GM19468 (cell line): ENCODE measurements at regions not wholly inside any gene's neighbourhood (a gene's known extent, or its start where the extent isn't known, plus 50 kb on each side); places are given as distances from the start of the nearest gene placed in this dataset.

Experiments used
- ATAC-seq: cut with Tn5 transposase; IDR thresholded peaks from one replicate; pipeline ENCODE4 v1.9.1; 2021; ENCODE audit warnings: mild to moderate bottlenecking, moderate library complexity, moderate number of reproducible peaks; ENCODE audit not compliant: unreplicated experiment; ENCODE audit errors: extremely low read depth

DNA sequence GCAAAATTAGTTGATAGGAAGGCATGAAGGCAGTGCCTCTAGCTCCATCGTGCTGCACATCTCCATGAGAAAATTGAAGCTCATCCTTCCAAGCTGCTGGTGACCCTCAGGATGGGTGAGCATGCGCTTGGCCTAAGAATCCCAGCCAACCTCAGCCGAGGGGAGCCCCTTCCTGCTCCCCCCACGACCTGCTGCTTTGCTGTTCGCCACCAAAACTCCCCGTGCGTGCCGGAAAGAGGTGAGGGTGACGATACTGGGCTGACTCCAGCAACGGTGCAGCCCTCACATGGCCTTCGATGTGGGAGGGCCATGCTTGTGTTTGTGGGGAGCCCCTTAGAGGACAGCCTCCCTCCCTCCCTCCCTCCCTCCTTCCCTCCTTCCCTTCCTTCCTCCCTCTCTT lies 660.9 kb downstream of the BRD1 start:
- no peak for ATAC-seq

DNA sequence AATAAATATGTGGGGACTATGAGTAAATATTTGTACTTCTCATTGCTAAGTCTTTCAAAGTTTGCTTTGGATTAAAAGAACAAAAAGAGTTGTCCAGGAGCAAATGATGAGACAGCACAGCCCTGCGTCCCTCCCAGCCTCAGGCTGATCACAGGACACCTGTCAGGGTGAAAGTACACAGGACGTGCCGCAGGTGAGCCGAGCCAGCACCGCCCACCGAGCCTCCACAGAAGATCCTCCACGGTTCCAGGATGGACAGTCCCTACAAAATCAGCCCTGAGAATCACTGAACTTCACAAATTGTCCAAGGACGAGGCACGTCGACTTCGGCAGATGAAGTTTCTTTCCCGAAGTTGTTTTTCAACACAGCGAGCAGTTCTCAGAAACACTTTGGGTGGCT lies 661.5 kb downstream of the BRD1 start:
- no peak for ATAC-seq

DNA sequence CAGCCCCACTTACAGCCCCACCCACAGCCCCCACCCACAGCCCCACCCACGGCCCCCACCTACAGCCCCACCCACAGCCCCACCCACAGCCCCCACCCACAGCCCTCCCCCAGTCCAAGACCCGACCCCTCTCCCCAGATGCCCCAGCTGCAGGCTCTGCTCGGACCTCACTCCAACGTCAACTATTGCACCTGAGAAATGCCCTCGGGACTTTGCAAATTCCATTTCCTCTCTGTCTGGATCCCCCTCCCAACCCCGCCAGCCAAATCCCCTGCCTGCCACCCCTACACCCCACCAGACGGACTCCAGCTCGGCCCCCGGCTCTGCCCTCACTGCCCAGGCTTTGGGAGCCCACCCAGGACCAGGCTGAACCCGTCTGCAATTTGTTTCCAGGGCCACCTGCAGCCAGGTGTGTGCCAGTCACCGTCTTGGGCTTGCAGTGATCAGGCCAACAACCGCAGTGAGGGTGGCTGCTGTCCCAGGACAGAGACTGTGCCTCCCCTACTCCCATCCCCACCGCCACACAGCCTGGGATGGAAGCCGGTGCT lies 662.8 kb downstream of the BRD1 start:
- ATAC-seq, result no peak

DNA sequence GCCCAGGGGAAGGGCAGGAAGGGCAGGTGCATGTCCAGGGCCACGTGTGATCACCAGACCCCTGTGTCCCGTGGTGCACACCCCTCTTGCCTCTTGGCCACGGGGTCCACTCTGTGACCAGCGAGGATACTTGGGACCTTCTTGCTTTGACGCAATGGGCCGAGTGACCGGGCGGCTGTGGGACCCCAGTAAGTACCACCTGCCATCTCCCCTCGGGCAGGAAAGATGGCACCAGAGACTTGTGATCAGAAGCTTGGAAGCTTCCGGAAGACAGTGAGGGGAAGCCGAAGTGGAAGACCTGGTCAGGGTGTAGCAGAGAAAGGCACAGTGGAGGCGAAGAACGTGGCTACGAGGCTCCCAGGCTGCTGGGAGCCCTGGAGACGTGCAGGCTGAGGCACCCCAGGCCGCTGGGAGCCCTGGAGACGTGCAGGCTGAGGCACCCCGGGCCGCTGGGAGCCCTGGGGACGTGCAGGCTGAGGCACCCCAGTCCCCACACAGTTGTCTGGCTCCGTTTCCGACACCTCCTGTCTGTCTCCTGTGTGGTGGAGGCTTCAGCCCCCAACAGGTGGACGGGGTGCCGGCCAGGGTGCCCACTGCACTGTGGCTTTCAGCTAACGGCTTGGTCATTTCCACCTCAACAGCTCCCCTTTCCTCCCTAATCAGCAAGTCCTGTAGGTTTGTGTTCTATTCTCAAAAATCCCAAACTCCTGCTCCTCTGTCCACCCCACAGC lies 663.5 kb downstream of the BRD1 start:
- ATAC-seq, result no peak

DNA sequence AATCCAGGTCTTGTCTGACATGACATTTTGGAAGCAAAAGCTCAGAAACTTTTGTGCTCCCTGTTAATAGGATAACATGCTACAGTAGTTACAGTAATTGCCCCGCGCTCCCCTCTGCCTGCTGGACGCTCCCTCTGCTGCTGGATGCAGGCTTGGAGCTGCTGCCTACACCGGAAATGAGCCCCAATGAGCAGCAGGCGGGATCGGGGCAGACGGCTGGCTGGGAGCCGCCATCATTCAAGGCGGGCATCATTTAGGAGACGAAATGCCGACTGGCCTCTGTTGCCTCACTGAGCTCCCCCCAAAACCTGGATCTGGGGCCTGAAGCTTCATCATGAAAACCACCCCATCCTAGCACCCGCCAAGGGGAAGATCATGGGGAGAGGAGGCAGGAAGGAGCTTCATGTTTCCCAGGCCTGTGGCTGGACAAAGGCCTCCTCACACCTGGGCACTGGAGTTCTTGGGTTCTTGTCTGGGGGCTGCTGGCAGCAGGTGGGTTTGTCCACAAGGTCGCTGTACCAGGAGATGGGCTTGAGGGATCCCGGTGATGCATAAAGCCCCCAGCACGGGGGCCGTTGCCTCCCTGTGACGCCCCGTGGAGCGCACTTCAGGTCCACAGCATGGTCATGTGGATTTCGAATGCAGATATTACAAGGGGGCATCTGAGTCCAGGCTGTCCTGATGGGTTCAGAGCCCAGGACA lies 664.3 kb downstream of the BRD1 start:
- no peak for ATAC-seq

DNA sequence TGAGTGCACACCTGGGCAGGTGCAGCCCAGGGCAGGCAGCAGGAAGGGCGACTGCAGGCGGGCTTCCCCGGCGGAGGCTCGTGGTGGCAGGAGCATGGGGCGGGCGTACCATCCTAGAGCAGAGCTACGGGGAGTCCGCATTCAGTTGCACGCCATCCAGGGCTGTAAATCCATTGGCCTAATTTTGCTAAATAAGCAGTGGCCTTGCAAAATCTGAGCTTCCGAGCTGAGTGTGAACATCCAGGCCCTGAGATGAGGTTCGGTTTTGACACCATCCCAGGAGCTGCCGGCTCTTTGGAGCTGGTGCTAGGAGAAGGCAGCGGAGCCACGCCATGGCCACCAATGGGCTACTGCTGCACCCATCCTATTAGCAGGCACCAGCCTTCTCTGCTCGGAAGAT lies 664.8 kb downstream of the BRD1 start:
- no peak for ATAC-seq

DNA sequence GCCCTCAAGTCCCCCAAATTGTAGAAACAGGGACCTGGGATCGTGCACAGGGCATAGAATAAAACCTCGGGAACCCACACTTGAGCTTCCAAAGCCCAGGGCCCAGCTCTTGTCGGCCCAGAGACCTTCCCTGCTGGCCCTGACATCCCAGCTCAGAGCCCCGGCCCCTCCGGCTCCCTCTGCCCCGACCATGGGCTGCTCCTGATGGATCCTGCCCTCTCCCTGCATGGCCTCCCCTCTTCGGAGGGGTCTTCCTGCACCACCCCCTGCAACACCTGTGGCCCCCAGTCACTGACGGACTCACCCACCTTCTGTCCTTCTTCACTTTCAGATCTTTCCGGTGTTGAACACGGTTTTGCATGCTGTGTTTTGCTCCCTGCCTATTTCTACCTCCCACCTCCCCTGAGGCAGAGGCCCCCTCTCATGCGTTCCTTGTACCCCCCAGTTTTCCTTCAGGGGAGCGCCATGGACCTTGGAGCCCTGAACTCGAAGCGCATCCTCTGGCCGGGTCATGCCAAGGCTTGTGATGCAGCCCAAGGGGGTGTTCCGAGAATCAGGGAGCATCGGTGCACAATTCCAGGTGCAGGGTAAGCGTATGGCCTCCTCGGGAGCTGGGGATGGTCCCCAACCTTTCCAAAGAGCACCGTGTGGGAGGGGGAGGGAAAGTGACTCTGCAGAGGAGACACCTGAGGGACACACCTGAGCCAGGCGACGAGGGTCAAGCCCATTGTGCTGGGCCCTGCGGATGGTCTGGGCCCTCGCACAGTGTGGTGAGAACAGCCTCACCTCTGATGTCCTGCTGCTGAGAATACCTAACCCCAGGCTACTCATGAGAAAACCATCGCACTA lies 666.4 kb downstream of the BRD1 start:
- no peak for ATAC-seq

DNA sequence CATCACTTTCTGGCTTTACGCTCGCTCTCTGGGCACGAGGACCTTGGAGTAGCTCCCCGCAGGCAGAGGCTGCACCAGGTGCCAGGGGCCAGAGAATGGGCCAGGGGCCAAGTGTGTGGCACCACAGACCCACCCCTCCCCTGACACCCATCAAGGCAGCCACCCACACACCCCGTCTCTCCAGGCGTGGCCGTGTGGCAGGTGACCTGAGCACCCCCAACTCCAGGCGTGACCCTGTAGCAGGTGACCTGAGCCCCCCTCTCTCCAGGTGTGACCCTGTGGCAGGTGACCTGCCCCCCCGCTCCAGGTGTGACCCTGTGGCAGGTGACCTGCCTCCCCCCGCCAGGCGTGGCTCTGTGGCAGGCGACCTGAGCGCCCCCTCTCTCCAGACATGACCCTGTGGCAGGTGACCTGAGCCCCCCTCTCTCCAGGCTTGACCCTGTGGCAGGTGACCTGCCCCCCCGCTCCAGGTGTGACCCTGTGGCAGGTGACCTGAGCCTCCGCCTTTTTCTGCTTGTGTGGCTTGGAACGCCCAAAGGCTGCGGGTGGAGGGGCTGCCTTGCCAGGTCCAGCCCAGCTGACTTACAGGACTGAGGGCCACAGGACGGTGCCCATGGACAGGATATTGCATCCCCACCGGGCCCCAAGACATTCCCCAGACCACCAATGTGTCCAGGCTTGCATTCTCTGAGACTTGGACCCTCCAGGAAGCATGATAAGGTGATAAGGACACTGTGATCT lies 667.2 kb downstream of the BRD1 start:
- no peak for ATAC-seq

DNA sequence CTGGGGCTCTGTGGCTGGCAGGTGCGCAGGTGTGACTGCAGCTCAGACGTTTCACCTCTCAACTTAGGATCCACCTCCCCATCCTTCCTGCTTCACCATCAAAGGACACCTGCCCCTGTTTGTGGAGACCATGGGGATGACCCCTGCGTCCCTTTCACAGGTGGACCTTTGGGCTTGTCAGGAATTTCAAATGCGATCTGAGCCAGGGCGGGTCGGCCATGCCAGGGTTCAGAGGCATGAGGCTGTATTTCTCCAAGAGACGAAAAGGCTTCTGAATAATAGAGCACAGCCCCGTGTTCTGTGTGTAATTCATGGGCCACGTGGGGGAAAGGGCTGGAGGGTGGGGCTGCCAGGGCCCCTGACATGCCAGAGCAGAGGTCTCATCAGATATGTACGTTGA lies 668.0 kb downstream of the BRD1 start:
- no peak for ATAC-seq

DNA sequence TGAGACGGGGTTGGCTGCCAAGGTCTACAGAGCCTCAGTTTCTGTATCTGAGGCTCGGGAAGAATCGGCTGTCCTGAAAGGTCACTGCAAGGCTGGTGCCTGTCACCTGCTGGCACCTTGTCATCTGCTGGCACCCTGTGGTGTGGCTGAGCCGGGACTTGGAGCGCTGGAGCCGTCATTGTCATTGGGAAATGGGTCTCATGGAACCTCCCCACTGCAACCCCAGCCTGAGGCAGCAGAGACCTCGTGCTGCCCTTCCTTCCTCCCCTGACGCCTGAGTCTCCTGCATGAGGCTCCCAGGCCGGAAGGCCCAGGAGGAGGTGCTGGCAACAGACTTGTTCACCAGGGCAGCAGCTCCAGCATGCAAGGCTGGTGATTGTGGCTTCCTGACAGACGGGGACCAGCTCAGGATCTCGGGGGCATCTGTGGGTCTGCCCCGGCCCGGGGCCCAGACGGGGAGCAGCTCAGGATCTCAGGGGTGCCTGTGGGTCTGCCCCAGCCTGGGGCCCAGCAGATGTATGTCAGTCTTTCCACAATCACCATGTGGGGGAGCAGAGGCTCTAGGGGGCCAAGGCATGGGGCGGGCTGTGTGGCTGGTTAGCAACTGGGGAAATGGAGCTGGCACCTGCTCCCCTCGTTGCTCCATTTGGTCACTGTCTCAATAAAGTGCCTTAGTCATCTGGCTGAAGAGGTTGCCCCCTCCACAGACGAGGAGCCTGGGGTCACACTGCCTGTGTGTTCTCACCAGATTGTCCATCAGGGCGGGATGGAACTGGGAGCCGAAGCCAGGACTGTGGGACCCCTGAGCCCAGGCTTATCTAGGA lies 668.7 kb downstream of the BRD1 start:
- ATAC-seq, result no peak

DNA sequence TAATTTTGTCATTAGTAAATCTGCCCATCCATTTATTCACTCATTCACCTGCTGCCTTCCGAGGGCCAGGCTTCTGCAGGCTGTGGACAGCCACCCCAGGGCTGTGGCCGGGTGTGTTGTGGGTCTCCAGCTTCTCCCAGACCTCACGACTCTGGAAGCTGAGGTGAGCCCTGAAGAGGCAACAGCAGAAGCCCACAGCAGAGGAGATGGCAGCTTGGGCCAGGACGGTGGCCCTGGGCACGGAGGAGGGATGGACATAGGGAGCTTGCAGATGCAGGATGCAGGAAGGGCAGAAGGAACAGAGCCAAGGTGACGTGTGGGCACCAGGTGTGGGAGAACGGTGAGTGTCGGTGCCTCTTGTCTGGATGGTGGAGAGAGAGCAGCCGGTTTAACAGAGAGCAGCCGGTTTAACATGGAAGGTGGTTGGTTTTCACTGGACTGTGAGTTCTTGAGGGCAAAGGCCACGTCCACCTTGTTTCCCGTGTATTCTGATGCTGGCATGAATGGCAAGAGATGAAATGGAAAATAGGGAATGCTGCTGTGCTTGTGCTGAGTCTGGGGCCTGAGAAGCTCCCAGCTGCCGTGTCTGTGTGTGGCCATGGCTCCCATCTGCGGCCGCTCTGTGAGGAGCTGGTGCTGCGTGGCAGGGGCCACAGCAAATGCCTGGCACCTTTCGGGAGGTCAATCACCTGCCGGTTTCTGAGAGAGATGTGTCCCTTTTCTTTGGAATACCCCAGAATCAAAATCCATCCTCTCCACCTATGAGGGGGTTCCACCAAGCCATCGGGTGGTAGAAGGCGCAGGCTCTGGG lies 669.9 kb downstream of the BRD1 start:
- no peak for ATAC-seq

DNA sequence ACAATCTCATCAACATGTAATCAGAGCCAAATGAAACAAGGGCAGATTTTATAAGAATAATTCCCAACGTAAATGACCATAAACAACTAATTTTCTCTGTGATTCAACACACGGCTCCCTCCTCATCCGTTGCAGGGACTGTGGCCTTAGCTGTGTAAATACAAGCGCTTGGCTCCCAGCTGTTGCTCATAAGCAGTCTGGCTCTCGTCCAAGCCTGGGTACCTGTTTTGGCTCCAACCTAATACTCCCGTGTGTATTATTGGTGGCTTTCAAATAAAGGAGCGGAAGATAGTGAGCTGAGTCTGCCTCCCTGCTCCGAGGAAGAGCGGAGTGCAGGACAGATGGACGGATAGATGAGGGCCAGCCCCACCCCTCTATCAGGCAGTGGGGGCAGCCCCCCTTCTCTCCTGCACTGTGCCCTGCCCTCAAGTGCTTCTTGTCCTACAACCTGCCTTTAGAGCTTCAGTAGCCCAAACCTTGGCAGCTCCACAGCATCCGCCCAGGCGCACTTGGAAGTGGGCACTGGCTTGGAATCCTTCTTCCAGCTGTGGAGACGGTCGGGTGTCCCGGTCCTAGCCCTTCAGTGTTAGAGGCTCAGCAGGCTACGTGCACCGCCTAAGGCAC lies 670.9 kb downstream of the BRD1 start:
- ATAC-seq, result no peak

DNA sequence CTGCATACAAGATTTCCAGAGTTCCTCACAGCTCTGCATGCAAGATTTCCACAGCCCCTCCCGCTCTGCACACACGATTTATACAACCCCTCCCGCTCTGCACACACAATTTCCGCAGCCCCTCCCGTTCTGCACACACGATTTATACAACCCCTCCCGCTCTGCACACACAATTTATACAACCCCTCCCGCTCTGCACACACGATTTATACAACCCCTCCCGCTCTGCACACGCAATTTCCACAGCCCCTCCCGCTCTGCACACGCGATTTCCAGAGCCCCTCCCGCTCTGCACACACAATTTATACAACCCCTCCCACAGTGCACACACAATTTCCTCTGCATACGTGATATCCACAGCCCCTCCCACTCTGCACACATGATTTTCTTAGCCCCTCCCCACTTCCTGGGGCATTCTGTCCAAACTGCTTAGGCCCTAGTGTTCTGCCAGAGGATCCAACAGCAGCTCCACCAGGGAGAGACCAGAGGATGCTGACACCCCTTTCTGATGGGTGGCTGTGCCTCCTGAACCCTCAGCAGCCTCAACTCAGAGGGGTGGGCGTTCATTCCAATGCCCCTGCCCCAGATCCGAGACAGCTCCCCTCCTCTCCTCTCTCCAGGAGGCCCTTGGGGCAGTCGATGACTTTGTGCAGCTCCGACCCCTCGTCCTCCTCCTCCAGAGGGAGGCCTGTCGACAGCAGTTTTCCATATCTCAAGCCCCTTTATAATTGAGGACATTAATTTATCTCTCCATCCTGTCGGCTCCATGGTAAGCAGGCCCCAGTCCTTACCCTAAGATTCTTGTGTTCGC lies 671.7 kb downstream of the BRD1 start:
- no peak for ATAC-seq

DNA sequence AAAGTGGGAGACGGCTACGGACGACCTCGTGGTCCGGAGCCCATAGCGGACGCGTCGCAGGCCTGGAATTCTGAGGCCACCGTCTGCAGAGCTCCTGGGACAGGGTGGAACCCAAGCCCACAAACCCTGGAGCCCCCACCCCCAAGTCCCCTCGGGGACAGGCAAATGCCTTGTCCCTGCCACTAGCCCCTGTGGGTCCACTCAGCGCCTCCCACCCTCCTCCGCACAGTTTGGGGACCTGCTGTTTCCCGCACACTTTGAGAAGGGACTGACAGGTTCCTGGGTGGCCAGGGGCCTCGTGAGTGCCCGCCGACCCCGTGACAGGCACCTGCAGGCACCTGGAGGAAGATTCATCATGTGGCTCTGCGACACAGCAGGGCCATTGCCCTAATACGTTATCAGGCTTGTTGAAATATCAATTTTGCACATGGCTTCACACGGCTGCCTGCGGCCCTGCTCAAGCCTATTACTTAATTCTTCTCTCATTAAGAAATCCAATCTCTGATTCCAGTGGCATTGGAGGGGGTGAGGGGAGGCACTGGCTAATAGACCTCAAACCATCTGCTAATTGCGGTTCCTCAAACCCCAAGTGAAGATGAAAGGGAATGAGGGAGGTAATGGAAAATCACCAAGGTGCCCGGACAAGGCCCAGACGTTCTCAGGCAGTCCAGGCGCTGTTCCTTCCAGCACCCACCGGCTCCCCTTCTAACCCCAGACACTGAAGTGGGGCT lies 672.5 kb downstream of the BRD1 start:
- no peak for ATAC-seq

DNA sequence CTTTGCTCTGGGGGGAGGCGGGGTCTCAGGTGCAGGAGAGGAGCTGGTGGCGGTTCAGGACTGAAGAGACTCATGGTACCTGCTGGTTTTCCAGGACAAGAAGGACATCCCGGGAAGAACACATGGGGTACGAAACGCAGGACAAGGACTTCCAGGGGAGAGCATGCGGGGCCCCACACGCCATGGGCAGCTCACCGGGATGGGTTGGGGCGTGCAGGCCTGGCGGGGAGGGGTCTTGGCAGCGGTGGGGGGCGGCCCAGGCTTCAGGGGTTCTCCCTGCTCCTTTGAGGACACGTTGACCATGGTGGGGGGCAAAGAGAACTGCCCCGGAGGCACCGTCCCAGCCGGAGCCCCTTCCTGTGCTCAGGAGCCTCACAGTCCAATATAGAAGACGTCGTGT lies 673.2 kb downstream of the BRD1 start:
- no peak for ATAC-seq

DNA sequence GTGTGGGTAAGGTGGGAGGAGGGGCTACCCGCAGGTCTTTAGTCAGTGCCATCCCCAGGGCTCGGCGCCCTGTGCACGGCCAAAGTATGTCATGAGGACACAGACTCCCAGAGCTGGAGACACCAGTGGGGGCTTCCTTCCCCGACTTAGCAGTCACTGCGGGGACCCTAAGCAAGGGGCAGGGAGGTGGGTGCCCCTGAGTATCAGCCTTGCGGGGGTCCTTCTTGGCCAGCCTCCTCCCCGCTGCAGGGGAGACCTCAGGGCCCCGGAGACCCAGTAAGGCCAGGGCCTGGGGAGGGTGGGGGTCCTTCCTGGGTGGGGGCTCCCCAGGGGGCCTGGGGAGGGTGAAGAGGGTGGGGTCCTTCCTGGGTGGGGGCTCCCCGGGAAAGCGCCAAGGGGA lies 673.8 kb downstream of the BRD1 start:
- ATAC-seq, result no peak
